Glutamatergic neuron (in vitro differentiated cells): ENCODE measurements at regions not wholly inside any gene's neighbourhood (a gene's known extent, or its start where the extent isn't known, plus 50 kb on each side); places are given as distances from the start of the nearest gene placed in this dataset.

Experiments
- DNase-seq: peaks from one replicate; pipeline ENCODE4 v3.0.0; 2022
- H3K27ac Mint-ChIP-seq: one replicate; pipeline ENCODE4 v1.8.0; 2020; ENCODE audit warnings: mild to moderate bottlenecking, mixed read lengths, inconsistent platforms; ENCODE audit not compliant: unreplicated experiment
- H3K27me3 Mint-ChIP-seq: one replicate; pipeline ENCODE4 v1.8.0; 2020; ENCODE audit warnings: mild to moderate bottlenecking, moderate library complexity, mixed read lengths, inconsistent platforms; ENCODE audit not compliant: unreplicated experiment
- H3K36me3 Mint-ChIP-seq: one replicate; pipeline ENCODE4 v1.8.0; 2020; ENCODE audit warnings: mild to moderate bottlenecking, mixed read lengths, inconsistent platforms; ENCODE audit not compliant: unreplicated experiment
- H3K4me1 Mint-ChIP-seq: one replicate; pipeline ENCODE4 v1.8.0; 2020; ENCODE audit warnings: mild to moderate bottlenecking, low read depth, mixed read lengths, inconsistent platforms; ENCODE audit not compliant: unreplicated experiment
- H3K4me3 Mint-ChIP-seq: one replicate; pipeline ENCODE4 v1.8.0; 2020; ENCODE audit warnings: mild to moderate bottlenecking, mixed read lengths, inconsistent platforms; ENCODE audit not compliant: unreplicated experiment
- H3K9me3 Mint-ChIP-seq: one replicate; pipeline ENCODE4 v1.8.0; 2020; ENCODE audit warnings: mild to moderate bottlenecking, moderate library complexity, mixed read lengths, inconsistent platforms; ENCODE audit not compliant: unreplicated experiment
- CTCF ChIP-seq: fragments of 200-600 bp; sonication (generic); IDR thresholded peaks from one replicate; pipeline ENCODE4 v1.5.0; 2021; ENCODE audit not compliant: partially characterized antibody, unreplicated experiment

GRCh38 chr10:42988517-42989395 lies 88.1 kb upstream of the RET start:
- H3K4me3 Mint-ChIP-seq = no peak overlapping the region
- no peaks in the 10 kb centered on the region for H3K4me1 Mint-ChIP-seq
- H3K27me3 Mint-ChIP-seq = peaks cover 3% of the 10 kb centered on the region
- peaks cover 5% of the 10 kb centered on the region for H3K36me3 Mint-ChIP-seq
- DNase-seq = peak; percentile 10
- no peak overlapping the region for H3K27ac Mint-ChIP-seq
- no peaks in the 10 kb centered on the region for H3K9me3 Mint-ChIP-seq
- no peak for TF ChIP-seq CTCF

DNA sequence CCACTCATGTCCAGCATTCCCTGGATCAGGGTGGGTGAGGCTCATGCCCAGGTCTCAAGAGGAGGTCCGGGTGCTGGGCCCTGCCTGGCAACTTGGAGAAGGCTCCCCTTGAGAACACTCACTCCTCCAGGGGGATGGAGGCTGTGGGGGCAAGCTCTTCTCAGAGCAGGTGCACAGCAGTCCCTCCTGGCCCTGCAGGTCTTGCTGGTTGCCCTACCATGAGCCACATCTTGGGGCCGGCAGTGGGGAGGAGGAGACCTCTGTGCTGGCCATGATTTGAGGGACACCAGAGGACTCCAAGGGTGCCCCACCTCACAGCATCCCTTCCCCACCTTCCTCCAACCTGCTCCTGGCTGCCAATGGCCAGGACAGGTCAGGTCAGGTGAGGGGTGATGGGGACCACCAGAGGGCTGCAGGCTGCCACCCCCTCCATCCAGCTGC lies 87.4 kb upstream of the RET start:
- Mint-ChIP-seq H3K9me3 (no peaks in the 10 kb centered on the region), H3K4me1 (no peaks in the 10 kb centered on the region), H3K36me3 (peaks cover 5% of the 10 kb centered on the region), H3K27ac (no peak overlapping the region), H3K27me3 (peaks cover 3% of the 10 kb centered on the region), H3K4me3 (no peak overlapping the region)
- TF ChIP-seq CTCF = no peak
- peak; percentile 10 for DNase-seq

- peaks cover 3% of the 10 kb centered on the region for H3K27me3 Mint-ChIP-seq
- H3K36me3 Mint-ChIP-seq = peaks cover 5% of the 10 kb centered on the region
- H3K4me3 Mint-ChIP-seq = no peak overlapping the region
- H3K4me1 Mint-ChIP-seq = no peaks in the 10 kb centered on the region
- H3K27ac Mint-ChIP-seq = no peak overlapping the region
- TF ChIP-seq CTCF = no peak
- no peak for DNase-seq
- no peaks in the 10 kb centered on the region for H3K9me3 Mint-ChIP-seq
Observed at GRCh38 chr10:42990016-42990720, 86.7 kb upstream of the RET start.

GRCh38 chr10:42990721-42991441 lies 86.0 kb upstream of the RET start:
- DNase-seq = no peak
- Mint-ChIP-seq H3K36me3 (peaks cover 5% of the 10 kb centered on the region), H3K4me1 (no peaks in the 10 kb centered on the region), H3K4me3 (no peak overlapping the region), H3K9me3 (no peaks in the 10 kb centered on the region), H3K27me3 (peaks cover 3% of the 10 kb centered on the region), H3K27ac (no peak overlapping the region)
- no peak for TF ChIP-seq CTCF
